ENCODE measurements at regions not wholly inside any gene's neighbourhood (a gene's known extent, or its start where the extent isn't known, plus 50 kb on each side); places are given as distances from the start of the nearest gene placed in this dataset.

DNA sequence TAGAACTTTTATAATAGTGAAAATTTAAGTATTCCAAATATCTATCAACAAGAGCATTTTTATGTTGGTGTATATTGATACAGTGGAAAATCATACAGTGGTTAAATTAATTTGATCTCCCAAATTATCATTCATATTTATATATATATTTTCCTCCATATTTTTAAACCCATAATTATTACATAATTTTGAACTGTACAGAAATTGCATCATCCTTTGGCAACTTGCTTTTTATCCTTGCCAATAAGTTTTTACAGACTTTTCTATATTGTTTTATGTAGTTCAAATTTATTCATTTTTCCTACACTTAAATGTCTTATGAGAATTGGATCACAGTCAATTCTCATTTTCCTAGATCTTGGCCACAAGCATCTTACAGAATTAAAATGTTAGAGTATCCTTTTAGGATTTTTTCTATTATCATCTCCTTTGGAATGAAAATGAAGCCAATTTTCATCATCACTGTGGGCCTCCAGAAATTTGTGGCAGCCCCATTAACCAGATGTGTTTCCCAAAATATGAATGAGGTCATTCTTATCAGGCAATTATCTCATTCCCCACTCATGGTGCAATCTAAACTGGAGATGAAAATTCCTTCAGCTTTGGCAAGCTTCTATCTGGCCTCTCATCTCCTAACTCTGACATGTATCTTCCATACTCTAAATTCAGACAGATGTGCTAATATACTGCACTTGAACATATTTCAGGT is 94.2 kb upstream of the DLGAP1 start:
- Histone ChIP-seq H3K36me3 (no peaks in the 10 kb centered on the region), H3K27ac (replicated peaks) (no peak overlapping the region)

DNA sequence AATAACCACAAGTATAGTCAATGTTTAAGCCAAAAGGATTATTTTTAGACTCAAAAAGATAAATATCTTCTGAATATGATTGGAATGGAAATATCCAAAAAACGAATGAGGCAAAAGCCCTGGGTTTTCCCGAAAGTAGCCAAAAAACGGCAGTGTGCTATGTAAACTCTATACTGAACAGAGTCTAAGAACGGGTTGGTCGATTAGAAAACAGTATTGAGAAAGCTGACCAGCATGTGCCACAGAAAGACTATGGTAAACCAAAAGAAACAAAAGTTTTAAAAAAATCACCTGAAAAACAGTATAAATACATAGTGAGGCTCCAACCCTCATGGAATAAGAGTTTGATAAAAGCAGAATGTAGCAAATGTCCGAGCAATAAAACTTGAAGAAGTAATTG is 92.0 kb upstream of the DLGAP1 start:
- intact Hi-C loops (cut with micrococcal nuclease), result no loop called here
- Histone ChIP-seq H3K36me3 (no peaks in the 10 kb centered on the region), H3K27me3 (ENCODE audit: low read depth) (no peaks in the 10 kb centered on the region), H3K4me3 (no peak overlapping the region), H3K27ac (replicated peaks) (no peak overlapping the region), H3K4me1 (no peaks in the 10 kb centered on the region), H3K9me3 (replicated peaks) (peaks cover 2% of the 10 kb centered on the region)
- no peak for DNase-seq
- TF ChIP-seq, protein P1, sequence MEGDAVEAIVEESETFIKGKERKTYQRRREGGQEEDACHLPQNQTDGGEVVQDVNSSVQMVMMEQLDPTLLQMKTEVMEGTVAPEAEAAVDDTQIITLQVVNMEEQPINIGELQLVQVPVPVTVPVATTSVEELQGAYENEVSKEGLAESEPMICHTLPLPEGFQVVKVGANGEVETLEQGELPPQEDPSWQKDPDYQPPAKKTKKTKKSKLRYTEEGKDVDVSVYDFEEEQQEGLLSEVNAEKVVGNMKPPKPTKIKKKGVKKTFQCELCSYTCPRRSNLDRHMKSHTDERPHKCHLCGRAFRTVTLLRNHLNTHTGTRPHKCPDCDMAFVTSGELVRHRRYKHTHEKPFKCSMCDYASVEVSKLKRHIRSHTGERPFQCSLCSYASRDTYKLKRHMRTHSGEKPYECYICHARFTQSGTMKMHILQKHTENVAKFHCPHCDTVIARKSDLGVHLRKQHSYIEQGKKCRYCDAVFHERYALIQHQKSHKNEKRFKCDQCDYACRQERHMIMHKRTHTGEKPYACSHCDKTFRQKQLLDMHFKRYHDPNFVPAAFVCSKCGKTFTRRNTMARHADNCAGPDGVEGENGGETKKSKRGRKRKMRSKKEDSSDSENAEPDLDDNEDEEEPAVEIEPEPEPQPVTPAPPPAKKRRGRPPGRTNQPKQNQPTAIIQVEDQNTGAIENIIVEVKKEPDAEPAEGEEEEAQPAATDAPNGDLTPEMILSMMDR (IDR thresholded peaks at IDR 0.05; ENCODE audit: borderline replicate concordance), result no peak

More for the DNA sequence above, 94.2 kb upstream of the DLGAP1 start:
- Histone ChIP-seq H3K4me1 (no peaks in the 10 kb centered on the region), H3K27me3 (ENCODE audit: low read depth) (no peaks in the 10 kb centered on the region), H3K4me3 (no peak overlapping the region), H3K9me3 (replicated peaks) (peaks cover 2% of the 10 kb centered on the region)
- TF ChIP-seq, protein P1 (IDR thresholded peaks at IDR 0.05; ENCODE audit: borderline replicate concordance), result no peak
- no peak for DNase-seq
- intact Hi-C loops (cut with micrococcal nuclease), result no loop called here

DNA sequence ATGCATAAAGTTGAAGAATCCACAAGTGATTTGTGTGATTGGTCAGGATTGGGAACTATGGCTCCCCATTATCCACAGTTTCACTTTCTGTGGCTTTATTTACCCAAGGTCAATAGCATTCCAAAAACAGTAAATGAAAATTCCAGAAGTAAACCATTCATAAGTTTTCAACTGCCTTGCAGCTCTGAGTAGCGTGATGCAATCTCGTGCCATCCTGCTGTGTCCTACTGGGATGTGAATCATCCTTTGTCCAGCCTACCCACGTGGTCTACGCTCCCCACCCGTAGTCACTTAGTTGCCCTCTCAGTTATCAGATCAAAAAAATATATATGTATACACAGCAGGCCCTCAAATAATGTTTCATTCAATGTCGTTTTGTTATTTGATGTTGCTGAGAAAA is 89.0 kb upstream of the DLGAP1 start:
- intact Hi-C loops (cut with micrococcal nuclease), result no loop called here
- Histone ChIP-seq H3K36me3 (no peaks in the 10 kb centered on the region), H3K4me3 (no peak overlapping the region), H3K4me1 (no peaks in the 10 kb centered on the region), H3K9me3 (replicated peaks) (peaks cover 19% of the 10 kb centered on the region), H3K27ac (replicated peaks) (no peak overlapping the region), H3K27me3 (ENCODE audit: low read depth) (no peaks in the 10 kb centered on the region)
- TF ChIP-seq, protein P1 (IDR thresholded peaks at IDR 0.05; ENCODE audit: borderline replicate concordance), result no peak
- no peak for DNase-seq

DNA sequence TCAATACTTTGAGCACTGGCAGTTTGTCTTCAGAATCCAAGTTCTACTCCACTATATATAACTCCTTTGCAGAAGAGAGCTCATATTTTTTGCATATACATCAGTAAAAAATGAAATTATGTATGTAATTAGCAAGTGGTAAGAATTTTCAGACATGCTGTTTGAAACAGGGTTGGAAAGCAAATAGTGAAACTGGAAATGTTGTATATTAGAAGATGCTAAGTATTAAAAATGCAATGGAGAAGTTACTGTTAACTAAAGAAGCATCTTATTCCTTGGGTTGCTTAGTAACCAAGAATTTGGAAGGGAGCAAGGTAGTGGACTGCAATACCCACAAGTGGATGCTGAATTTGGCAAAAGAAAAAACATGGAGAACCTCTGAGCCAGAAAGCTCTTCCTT is 88.6 kb upstream of the DLGAP1 start:
- DNase-seq, result no peak

DNA sequence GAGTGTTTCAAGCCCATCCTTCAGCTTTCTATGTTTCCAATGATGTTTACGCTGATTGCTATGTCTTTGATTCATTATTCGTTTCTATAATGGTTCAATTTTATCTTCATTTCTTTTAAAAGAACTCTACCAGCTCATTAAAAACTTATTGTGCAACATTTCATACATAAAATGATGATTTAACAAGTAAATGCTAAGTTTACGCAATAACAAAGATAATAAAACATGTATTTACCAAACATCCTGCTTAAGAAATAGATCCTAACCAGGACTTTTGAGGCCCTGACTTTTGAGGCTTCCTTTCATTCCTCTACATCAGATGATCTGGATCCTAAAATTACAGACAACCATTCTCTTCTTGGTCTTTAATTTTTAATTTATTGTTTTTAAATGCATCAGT is 86.5 kb upstream of the DLGAP1 start:
- Histone ChIP-seq H3K27me3 (ENCODE audit: low read depth) (no peaks in the 10 kb centered on the region), H3K4me1 (no peaks in the 10 kb centered on the region), H3K4me3 (no peak overlapping the region), H3K27ac (replicated peaks) (no peak overlapping the region), H3K9me3 (replicated peaks) (peaks cover 44% of the 10 kb centered on the region), H3K36me3 (no peaks in the 10 kb centered on the region)
- TF ChIP-seq, protein P1 (IDR thresholded peaks at IDR 0.05; ENCODE audit: borderline replicate concordance), result no peak
- intact Hi-C loops (cut with micrococcal nuclease), result no loop called here
- DNase-seq, result no peak

More for the DNA sequence above, 88.6 kb upstream of the DLGAP1 start:
- Histone ChIP-seq H3K4me3 (no peak overlapping the region), H3K36me3 (no peaks in the 10 kb centered on the region), H3K27ac (replicated peaks) (no peak overlapping the region), H3K27me3 (ENCODE audit: low read depth) (no peaks in the 10 kb centered on the region), H3K9me3 (replicated peaks) (peaks cover 23% of the 10 kb centered on the region), H3K4me1 (no peaks in the 10 kb centered on the region)
- intact Hi-C loops (cut with micrococcal nuclease), result no loop called here
- TF ChIP-seq, protein P1 (IDR thresholded peaks at IDR 0.05; ENCODE audit: borderline replicate concordance), result no peak
